K562 (cell line): ENCODE measurements at regions not wholly inside any gene's neighbourhood (a gene's known extent, or its start where the extent isn't known, plus 50 kb on each side); places are given as distances from the start of the nearest gene placed in this dataset.

Experiments
- ATAC-seq: fragments of 200-7000 bp; cut with Tn5 transposase; 3 replicates; pipeline ENCODE4 v1.9.1; 2020; ENCODE audit warnings: moderate library complexity
- BruUV-seq: library from RNA; stranded (reverse); fragments of 400-500 nt; replicated peaks from 2 replicates; lab custom pipeline; 2021; lab: Mats Ljungman, UMichigan
- CTCF ChIA-PET: fragments of 300-600 bp; formaldehyde crosslinking; extraction: SDS; loops from one replicate; lab custom pipeline; 2021; ENCODE audit warnings: low intra/inter-chr PET ratio; lab: Yijun Ruan, JAX
- POLR2A ChIA-PET: fragments of 300-600, 350-650 bp; sonication (Branson Sonifier 250); formaldehyde crosslinking; extraction: SDS; loops from one replicate; lab custom pipeline; 2021; ENCODE audit warnings: antibody characterized with exemption, inconsistent platforms; lab: Yijun Ruan, JAX
- DNase-seq, 4 experiments: peaks; one replicate each; pipeline versions ENCODE4 v3.0.0 to v3.0.0-alpha.2; 2011 to 2018; ENCODE audit warnings: low spot score in 3 of 4, mixed read lengths in 3 of 4; ENCODE audit errors: extremely low read depth in 1 of 4
- FAIRE-seq: peaks from 2 replicates; lab custom pipeline; 2011; peaks lifted over from hg19 to GRCh38; lab: Jason Lieb, UNC
- H2AFZ ChIP-seq: 2 replicates; pipeline ENCODE4 v1.6.0; 2011; ENCODE audit warnings: low read depth, low read length, control low read depth, inconsistent platforms
- H3K27ac ChIP-seq: fragments of 200-600 bp; 3 replicates; pipeline ENCODE4 v1.8.0; 2011; ENCODE audit warnings: low read depth, mild to moderate bottlenecking, control low read depth, inconsistent platforms, low read length, moderate library complexity, mixed read lengths; ENCODE audit errors: extremely low read depth
- H3K27me3 ChIP-seq, 2 experiments: fragments of 300-600 bp in 1 of 2; 2 replicates in 1 of 2; 3 replicates in 1 of 2; pipeline versions ENCODE4 v1.6.0 to v1.8.0; 2011; ENCODE audit warnings: inconsistent platforms in 2 of 2, low read length in 2 of 2, mild to moderate bottlenecking in 1 of 2, mixed read lengths in 1 of 2, moderate library complexity in 1 of 2; ENCODE audit not compliant: control insufficient read depth in 2 of 2, insufficient read depth in 2 of 2
- H3K36me3 ChIP-seq: fragments of 300-600 bp; 3 replicates; pipeline ENCODE4 v1.8.0; 2011; ENCODE audit warnings: mild to moderate bottlenecking, low read length, inconsistent platforms; ENCODE audit not compliant: control insufficient read depth, insufficient read depth
- H3K4me1 ChIP-seq, 2 experiments: fragments of 200-600 bp in 1 of 2; replicated peaks in 1 of 2; 2 replicates in 1 of 2; 3 replicates in 1 of 2; pipeline versions ENCODE4 v1.5.1 to v1.8.0; 2011; ENCODE audit warnings: inconsistent platforms in 2 of 2, low read length in 2 of 2, mild to moderate bottlenecking in 1 of 2, mixed read lengths in 1 of 2, moderate library complexity in 1 of 2; ENCODE audit not compliant: control insufficient read depth in 2 of 2, insufficient read depth in 2 of 2
- H3K4me2 ChIP-seq: 2 replicates; pipeline ENCODE4 v1.6.1; 2011; ENCODE audit warnings: low read length, control low read depth, inconsistent platforms, mixed read lengths; ENCODE audit not compliant: insufficient read depth
- H3K4me3 ChIP-seq: fragments of 200-600 bp; sonication (generic), shearing (Covaris generic); 2 replicates; pipeline ENCODE4 v1.5.1; 2016; ENCODE audit warnings: control low read depth, inconsistent platforms
- H3K79me2 ChIP-seq: fragments of 200-600 bp; 3 replicates; pipeline ENCODE4 v1.8.0; 2011; ENCODE audit warnings: low read length, inconsistent platforms; ENCODE audit not compliant: control insufficient read depth, insufficient read depth
- H3K9ac ChIP-seq, 2 experiments: 2 replicates each; pipeline versions ENCODE4 v1.6.0 to v1.6.1; 2011; ENCODE audit warnings: low read depth in 2 of 2, low read length in 2 of 2, control low read depth in 1 of 2, inconsistent platforms in 1 of 2, mild to moderate bottlenecking in 1 of 2, mixed read lengths in 1 of 2; ENCODE audit not compliant: insufficient read depth in 1 of 2
- H3K9me1 ChIP-seq: one replicate; pipeline ENCODE4 v1.6.0; 2011; ENCODE audit warnings: inconsistent platforms, mild to moderate bottlenecking, low read length, moderate library complexity; ENCODE audit not compliant: control insufficient read depth, insufficient read depth
- H3K9me3 ChIP-seq: replicated peaks from 2 replicates; pipeline ENCODE4 v1.5.1; 2011; ENCODE audit warnings: low read depth, low read length, inconsistent platforms; ENCODE audit not compliant: control insufficient read depth, insufficient read depth
- H4K20me1 ChIP-seq: replicated peaks from 2 replicates; pipeline ENCODE4 v1.6.1; 2011; ENCODE audit warnings: low read length, inconsistent platforms, mixed read lengths; ENCODE audit not compliant: control insufficient read depth, insufficient read depth
- ARID1B ChIP-seq: fragments of 450-650 bp; IDR thresholded peaks from 2 replicates; pipeline ENCODE4 v1.6.1; 2016; ENCODE audit warnings: antibody characterized with exemption, mild to moderate bottlenecking, inconsistent platforms
- BDP1 ChIP-seq: IDR thresholded peaks from 3 replicates; pipeline ENCODE4 v1.6.1; 2011; ENCODE audit not compliant: insufficient read length, insufficient read depth
- CHCHD3 ChIP-seq: fragments of 250-450 bp; sonication (Bioruptor Pico); IDR thresholded peaks from 2 replicates; pipeline ENCODE4 v2.1.2; 2022; ENCODE audit warnings: mild to moderate bottlenecking
- HDGF ChIP-seq: fragments of 450-650 bp; IDR thresholded peaks from 2 replicates; pipeline ENCODE4 v1.6.1; 2016
- HMG20B ChIP-seq: fragments of 250-450 bp; sonication (Bioruptor Pico); IDR thresholded peaks from 2 replicates; pipeline ENCODE4 v1.5.0; 2021; ENCODE audit warnings: mild to moderate bottlenecking
- HNRNPLL ChIP-seq: fragments of 200-400 bp; formaldehyde crosslinking; IDR thresholded peaks from 2 replicates; pipeline ENCODE4 v1.6.1; 2017; ENCODE audit warnings: low read length, low read depth, mild to moderate bottlenecking; ENCODE audit not compliant: poor library complexity, severe bottlenecking
- IRF9 ChIP-seq: fragments of 450-650 bp; IDR thresholded peaks from 2 replicates; pipeline ENCODE4 v1.6.1; 2016; ENCODE audit warnings: missing biosample characterization, missing genetic modification characterization
- JUN ChIP-seq, 2 experiments: sonication (generic) in 1 of 2; formaldehyde crosslinking in 1 of 2; IDR thresholded peaks; 2 replicates each; pipeline versions ENCODE4 v1.6.1 to v1.8.0; 2012 to 2022; ENCODE audit warnings: borderline replicate concordance in 2 of 2, mild to moderate bottlenecking in 2 of 2, improper control_type of control experiment in 1 of 2, low read depth in 1 of 2, low read length in 1 of 2, missing genetic modification reagents in 1 of 2
- JUNB ChIP-seq: fragments of 450-650 bp; formaldehyde crosslinking; conservative IDR thresholded peaks from 2 replicates; pipeline ENCODE4 v1.4.0; 2020; ENCODE audit warnings: mild to moderate bottlenecking
- KAT2B ChIP-seq: IDR thresholded peaks from one replicate; pipeline ENCODE4 v1.6.1; 2012; ENCODE audit warnings: low read depth, mild to moderate bottlenecking, control low read depth, inconsistent platforms, low read length, moderate library complexity
- KAT8 ChIP-seq: fragments of 450-650 bp; IDR thresholded peaks from 2 replicates; pipeline ENCODE4 v1.6.1; 2016; ENCODE audit warnings: low read depth, mild to moderate bottlenecking
- NFE2 ChIP-seq: IDR thresholded peaks from 2 replicates; pipeline ENCODE4 v1.6.1; 2014; ENCODE audit warnings: antibody characterized with exemption, low read depth
- PCBP2 ChIP-seq: fragments of 200-400 bp; formaldehyde crosslinking; IDR thresholded peaks from 2 replicates; pipeline ENCODE4 v1.6.1; 2018; ENCODE audit warnings: low read length, low read depth, mild to moderate bottlenecking, moderate library complexity; ENCODE audit not compliant: poor library complexity, severe bottlenecking
- RAD21 ChIP-seq, 2 experiments: fragments of 250-450 bp in 1 of 2; fragments of 450-650 bp in 1 of 2; sonication (Bioruptor Pico) in 1 of 2; formaldehyde crosslinking in 1 of 2; IDR thresholded peaks in 1 of 2; conservative IDR thresholded peaks in 1 of 2; 2 replicates each; pipeline versions ENCODE4 v1.4.0 to v1.8.0; 2020 to 2022; ENCODE audit warnings: mild to moderate bottlenecking in 2 of 2, moderate library complexity in 1 of 2
- TCF7 ChIP-seq: sonication (generic); IDR thresholded peaks from 2 replicates; pipeline ENCODE4 v1.6.1; 2016; ENCODE audit warnings: antibody characterized with exemption, borderline replicate concordance
- ZNF507 ChIP-seq: conservative IDR thresholded peaks from 2 replicates; pipeline ENCODE4 v1.6.1; 2017; ENCODE audit warnings: missing genetic modification characterization, missing compliant biosample characterization
- WGBS: fragments of 100-300 bp; shearing (Covaris generic); methylation state at CpG from one replicate; pipeline ENCODE4 v1.1.6; 2016; ENCODE audit warnings: low coverage, mixed read lengths; ENCODE audit not compliant: insufficient coverage; ENCODE audit errors: missing lambda C conversion rate; 5-methylcytosine and 5-hydroxymethylcytosine counted together
- in situ Hi-C: fragments of 300-500 bp; cut with MboI; formaldehyde crosslinking; loops from 4 replicates; pipeline ENCODE4 v1.15.0; 2018; ENCODE audit warnings: inconsistent platforms, mixed read lengths
- intact Hi-C: fragments of 100-400 bp; cut with micrococcal nuclease; formaldehyde crosslinking; loops from 2 replicates; pipeline ENCODE4 v1.14.2; 2022
- TF ChIP-seq, protein P1 (sequence below): fragments of 250-450 bp; sonication (Bioruptor Pico); IDR thresholded peaks from 2 replicates; pipeline ENCODE4 v1.4.0; 2020; ENCODE audit warnings: mild to moderate bottlenecking

DNA sequence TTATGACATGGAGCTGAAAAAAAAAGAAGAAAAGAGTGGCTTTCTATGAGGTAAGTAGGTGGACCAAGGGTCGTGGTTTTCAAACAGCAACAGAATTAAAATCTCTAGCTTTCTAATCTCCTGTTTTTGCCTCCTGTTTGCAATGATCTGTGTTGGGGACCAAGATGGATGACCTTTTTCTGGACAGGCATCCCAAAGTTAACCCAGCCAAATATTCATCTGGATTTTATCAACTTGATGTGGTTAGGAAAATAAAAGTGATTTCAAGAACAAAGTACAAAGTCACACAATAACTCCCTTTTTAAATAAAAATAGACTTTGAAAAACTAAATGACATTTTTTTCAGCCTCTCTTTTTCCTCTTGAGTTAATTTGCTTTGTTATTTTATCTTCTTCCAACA, 282.1 kb upstream of the PRDM1 start:
- H4K20me1 ChIP-seq = no peaks in the 10 kb centered on the region
- intact Hi-C loops (no loop called here), in situ Hi-C loops (no loop called here)
- ChIA-PET POLR2A (interaction anchor here (0.7 to 0.9 kb wide), 2 partner anchors 11 to 14 kb away, joined by 3 read pairs; no protein-coding TSS in a partner anchor), CTCF (no interaction called here)
- TF ChIP-seq CHCHD3 (CRISPR knock-in tag) (no peak), KAT8 (no peak), HDGF (no peak), HMG20B (CRISPR knock-in tag) (no peak), NFE2 (no peak), ZNF507 (tag) (no peak), PCBP2 (no peak), JUNB (CRISPR knock-in tag) (no peak), ARID1B (no peak), BDP1 (no peak), JUN (IDR thresholded peaks at IDR 0.05; ENCODE audit: borderline replicate concordance, low read depth, low read length) (no peak), JUN (CRISPR knock-in tag; IDR thresholded peaks at IDR 0.05; ENCODE audit: borderline replicate concordance) (no peak), KAT2B (no peak), IRF9 (no peak), TCF7 (no peak), RAD21 (CRISPR knock-in tag; conservative IDR thresholded peaks at IDR 0.05 in 1 of 2, IDR thresholded peaks at IDR 0.05 in 1 of 2) (no peak), HNRNPLL (no peak)
- TF ChIP-seq, protein P1, sequence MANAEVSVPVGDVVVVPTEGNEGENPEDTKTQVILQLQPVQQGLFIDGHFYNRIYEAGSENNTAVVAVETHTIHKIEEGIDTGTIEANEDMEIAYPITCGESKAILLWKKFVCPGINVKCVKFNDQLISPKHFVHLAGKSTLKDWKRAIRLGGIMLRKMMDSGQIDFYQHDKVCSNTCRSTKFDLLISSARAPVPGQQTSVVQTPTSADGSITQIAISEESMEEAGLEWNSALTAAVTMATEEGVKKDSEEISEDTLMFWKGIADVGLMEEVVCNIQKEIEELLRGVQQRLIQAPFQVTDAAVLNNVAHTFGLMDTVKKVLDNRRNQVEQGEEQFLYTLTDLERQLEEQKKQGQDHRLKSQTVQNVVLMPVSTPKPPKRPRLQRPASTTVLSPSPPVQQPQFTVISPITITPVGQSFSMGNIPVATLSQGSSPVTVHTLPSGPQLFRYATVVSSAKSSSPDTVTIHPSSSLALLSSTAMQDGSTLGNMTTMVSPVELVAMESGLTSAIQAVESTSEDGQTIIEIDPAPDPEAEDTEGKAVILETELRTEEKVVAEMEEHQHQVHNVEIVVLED = no peak
- no peaks in the 10 kb centered on the region for H3K9me1 ChIP-seq
- H3K79me2 ChIP-seq = no peaks in the 10 kb centered on the region
- H3K4me3 ChIP-seq = no peak overlapping the region
- no TSS peak for BruUV-seq
- ATAC-seq (no peak), DNase-seq (no peak), FAIRE-seq (no peak)
- H3K4me2 ChIP-seq = no peak overlapping the region
- H3K9ac ChIP-seq = no peak overlapping the region
- no peaks in the 10 kb centered on the region for H3K36me3 ChIP-seq
- peaks cover 5 to 36% of the 10 kb centered on the region in 2 experiments for H3K4me1 ChIP-seq
- H3K27me3 ChIP-seq = no peaks in the 10 kb centered on the region
- no peaks in the 10 kb centered on the region for H3K9me3 ChIP-seq
- WGBS = 70% methylated on average over 1 of the region's 1 CpG
- no peak overlapping the region for H3K27ac ChIP-seq
- H2AFZ ChIP-seq = no peak overlapping the region
